K562 (cell line): ENCODE measurements at regions not wholly inside any gene's neighbourhood (a gene's known extent, or its start where the extent isn't known, plus 50 kb on each side); places are given as distances from the start of the nearest gene placed in this dataset.
"Not testable (repeated sequence)": the region's sequence is repeated elsewhere in the genome, so short reads cannot be mapped to it uniquely, and the experiment has no call there.

Experiments used
- ATAC-seq: fragments of 200-7000 bp; cut with Tn5 transposase; 3 replicates; pipeline ENCODE4 v1.9.1; 2020; ENCODE audit warnings: moderate library complexity
- BruUV-seq: library from RNA; stranded (reverse); fragments of 400-500 nt; replicated peaks from 2 replicates; lab custom pipeline; 2021; lab: Mats Ljungman, UMichigan
- CTCF ChIA-PET: fragments of 300-600 bp; formaldehyde crosslinking; extraction: SDS; loops from one replicate; lab custom pipeline; 2021; ENCODE audit warnings: low intra/inter-chr PET ratio; lab: Yijun Ruan, JAX
- POLR2A ChIA-PET: fragments of 300-600, 350-650 bp; sonication (Branson Sonifier 250); formaldehyde crosslinking; extraction: SDS; loops from one replicate; lab custom pipeline; 2021; ENCODE audit warnings: antibody characterized with exemption, inconsistent platforms; lab: Yijun Ruan, JAX
- DNase-seq, 4 experiments: peaks; one replicate each; pipeline versions ENCODE4 v3.0.0 to v3.0.0-alpha.2; 2011 to 2018; ENCODE audit warnings: low spot score in 3 of 4, mixed read lengths in 3 of 4; ENCODE audit errors: extremely low read depth in 1 of 4
- FAIRE-seq: peaks from 2 replicates; lab custom pipeline; 2011; peaks lifted over from hg19 to GRCh38; lab: Jason Lieb, UNC
- H2AFZ ChIP-seq: 2 replicates; pipeline ENCODE4 v1.6.0; 2011; ENCODE audit warnings: low read depth, low read length, control low read depth, inconsistent platforms
- H3K27ac ChIP-seq: fragments of 200-600 bp; 3 replicates; pipeline ENCODE4 v1.8.0; 2011; ENCODE audit warnings: low read depth, mild to moderate bottlenecking, control low read depth, inconsistent platforms, low read length, moderate library complexity, mixed read lengths; ENCODE audit errors: extremely low read depth
- H3K27me3 ChIP-seq, 2 experiments: fragments of 300-600 bp in 1 of 2; 2 replicates in 1 of 2; 3 replicates in 1 of 2; pipeline versions ENCODE4 v1.6.0 to v1.8.0; 2011; ENCODE audit warnings: inconsistent platforms in 2 of 2, low read length in 2 of 2, mild to moderate bottlenecking in 1 of 2, mixed read lengths in 1 of 2, moderate library complexity in 1 of 2; ENCODE audit not compliant: control insufficient read depth in 2 of 2, insufficient read depth in 2 of 2
- H3K36me3 ChIP-seq: fragments of 300-600 bp; 3 replicates; pipeline ENCODE4 v1.8.0; 2011; ENCODE audit warnings: mild to moderate bottlenecking, low read length, inconsistent platforms; ENCODE audit not compliant: control insufficient read depth, insufficient read depth
- H3K4me1 ChIP-seq, 2 experiments: fragments of 200-600 bp in 1 of 2; replicated peaks in 1 of 2; 2 replicates in 1 of 2; 3 replicates in 1 of 2; pipeline versions ENCODE4 v1.5.1 to v1.8.0; 2011; ENCODE audit warnings: inconsistent platforms in 2 of 2, low read length in 2 of 2, mild to moderate bottlenecking in 1 of 2, mixed read lengths in 1 of 2, moderate library complexity in 1 of 2; ENCODE audit not compliant: control insufficient read depth in 2 of 2, insufficient read depth in 2 of 2
- H3K4me2 ChIP-seq: 2 replicates; pipeline ENCODE4 v1.6.1; 2011; ENCODE audit warnings: low read length, control low read depth, inconsistent platforms, mixed read lengths; ENCODE audit not compliant: insufficient read depth
- H3K4me3 ChIP-seq: fragments of 200-600 bp; sonication (generic), shearing (Covaris generic); 2 replicates; pipeline ENCODE4 v1.5.1; 2016; ENCODE audit warnings: control low read depth, inconsistent platforms
- H3K79me2 ChIP-seq: fragments of 200-600 bp; 3 replicates; pipeline ENCODE4 v1.8.0; 2011; ENCODE audit warnings: low read length, inconsistent platforms; ENCODE audit not compliant: control insufficient read depth, insufficient read depth
- H3K9ac ChIP-seq, 2 experiments: 2 replicates each; pipeline versions ENCODE4 v1.6.0 to v1.6.1; 2011; ENCODE audit warnings: low read depth in 2 of 2, low read length in 2 of 2, control low read depth in 1 of 2, inconsistent platforms in 1 of 2, mild to moderate bottlenecking in 1 of 2, mixed read lengths in 1 of 2; ENCODE audit not compliant: insufficient read depth in 1 of 2
- H3K9me1 ChIP-seq: one replicate; pipeline ENCODE4 v1.6.0; 2011; ENCODE audit warnings: inconsistent platforms, mild to moderate bottlenecking, low read length, moderate library complexity; ENCODE audit not compliant: control insufficient read depth, insufficient read depth
- H3K9me3 ChIP-seq: replicated peaks from 2 replicates; pipeline ENCODE4 v1.5.1; 2011; ENCODE audit warnings: low read depth, low read length, inconsistent platforms; ENCODE audit not compliant: control insufficient read depth, insufficient read depth
- H4K20me1 ChIP-seq: replicated peaks from 2 replicates; pipeline ENCODE4 v1.6.1; 2011; ENCODE audit warnings: low read length, inconsistent platforms, mixed read lengths; ENCODE audit not compliant: control insufficient read depth, insufficient read depth
- CEBPB ChIP-seq: fragments of 450-650 bp; IDR thresholded peaks from 2 replicates; pipeline ENCODE4 v1.6.1; 2016; ENCODE audit warnings: missing genetic modification characterization, missing compliant biosample characterization
- DACH1 ChIP-seq: fragments of 450-650 bp; IDR thresholded peaks from 2 replicates; pipeline ENCODE4 v1.6.1; 2018; ENCODE audit not compliant: partially characterized antibody
- FOXK2 ChIP-seq, 2 experiments: fragments of 450-650 bp; IDR thresholded peaks in 1 of 2; conservative IDR thresholded peaks in 1 of 2; 2 replicates each; pipeline ENCODE4 v1.6.1; 2016; ENCODE audit warnings: low read depth in 2 of 2, mild to moderate bottlenecking in 1 of 2
- HINFP ChIP-seq: fragments of 450-650 bp; conservative IDR thresholded peaks from 2 replicates; pipeline ENCODE4 v1.6.1; 2016; ENCODE audit warnings: missing genetic modification characterization, low read depth, mild to moderate bottlenecking, control low read depth, missing compliant biosample characterization
- MAX ChIP-seq: sonication (generic); formaldehyde crosslinking; IDR thresholded peaks from 2 replicates; pipeline ENCODE4 v1.9.0; 2022; ENCODE audit warnings: mild to moderate bottlenecking, missing genetic modification reagents
- NEUROD1 ChIP-seq: fragments of 150-350 bp; IDR thresholded peaks from 2 replicates; pipeline ENCODE4 v1.6.1; 2014; ENCODE audit warnings: borderline replicate concordance, low read length, low read depth; ENCODE audit not compliant: partially characterized antibody
- ZNF124 ChIP-seq: sonication (generic); formaldehyde crosslinking; IDR thresholded peaks from 2 replicates; pipeline ENCODE4 v1.8.1; 2022; ENCODE audit warnings: missing genetic modification reagents
- ZNF436 ChIP-seq: fragments of 250-450, 450-650 bp; sonication (Bioruptor Pico); formaldehyde crosslinking; IDR thresholded peaks from 2 replicates; pipeline ENCODE4 v1.7.0; 2020; ENCODE audit warnings: mild to moderate bottlenecking
- WGBS: fragments of 100-300 bp; shearing (Covaris generic); methylation state at CpG from one replicate; pipeline ENCODE4 v1.1.6; 2016; ENCODE audit warnings: low coverage, mixed read lengths; ENCODE audit not compliant: insufficient coverage; ENCODE audit errors: missing lambda C conversion rate; 5-methylcytosine and 5-hydroxymethylcytosine counted together
- in situ Hi-C: fragments of 300-500 bp; cut with MboI; formaldehyde crosslinking; loops from 4 replicates; pipeline ENCODE4 v1.15.0; 2018; ENCODE audit warnings: inconsistent platforms, mixed read lengths
- intact Hi-C: fragments of 100-400 bp; cut with micrococcal nuclease; formaldehyde crosslinking; loops from 2 replicates; pipeline ENCODE4 v1.14.2; 2022

- H3K4me2 ChIP-seq, result not testable (repeated sequence)
Observed at GRCh38 chr15:34521802-34522485, 61.5 kb downstream of the GOLGA8B start.

GRCh38 chr15:34520566-34520965 lies 62.9 kb downstream of the GOLGA8B start:
- intact Hi-C loops, result loop anchor here (10.0 kb wide), 1 partner anchor 64 kb away; the partner anchor contains the start of gene GOLGA8B
- Histone ChIP-seq H3K4me3 (no peak overlapping the region), H2AFZ (no peak overlapping the region), H3K9ac (peak overlapping the region in 1 of 2 experiments; percentile 52; a peak in 2 of 4 replicates), H3K36me3 (no peaks in the 10 kb centered on the region)
- CTCF ChIA-PET, result no interaction called here
- POLR2A ChIA-PET, result interaction anchor here (1.0 kb wide), 1 partner anchor 27 kb away, joined by 3 read pairs; no protein-coding TSS in a partner anchor
- TF ChIP-seq ZNF436, result no peak
- no peak for TF ChIP-seq FOXK2 (conservative IDR thresholded peaks at IDR 0.05 in 1 of 2, IDR thresholded peaks at IDR 0.05 in 1 of 2; ENCODE audit: low read depth in 2 of 2)
- no peak for TF ChIP-seq MAX (CRISPR knock-in tag)
- no peak for TF ChIP-seq NEUROD1
- no peak for TF ChIP-seq DACH1
- TF ChIP-seq CEBPB, result no peak
- TF ChIP-seq ZNF124 (CRISPR knock-in tag), result no peak
- TF ChIP-seq HINFP (tag), result no peak
- TF ChIP-seq, all 486 proteins: peak for 0
- no peak overlapping the region for H3K4me2 ChIP-seq
- 20% methylated on average over 11 of the region's 11 CpGs for WGBS
- no peak for DNase-seq
- no peak overlapping the region for H3K27ac ChIP-seq
- peaks cover 3 to 4% of the 10 kb centered on the region in 2 experiments; a peak in 3 of 5 replicates for H3K4me1 ChIP-seq
- BruUV-seq, result no TSS peak
- no peaks in the 10 kb centered on the region for H4K20me1 ChIP-seq
- no peak for FAIRE-seq
- H3K9me1 ChIP-seq, result no peaks in the 10 kb centered on the region
- H3K9me3 ChIP-seq, result no peaks in the 10 kb centered on the region
- in situ Hi-C loops, result loop anchor here (10.0 kb wide), 1 partner anchor 64 kb away; the partner anchor contains the start of gene GOLGA8B
- ATAC-seq, result no peak
- no peaks in the 10 kb centered on the region for H3K79me2 ChIP-seq
- H3K27me3 ChIP-seq, result peaks cover 3 to 15% of the 10 kb centered on the region in 2 experiments; a peak in 3 of 5 replicates

More at GRCh38 chr15:34521802-34522485, 61.5 kb downstream of the GOLGA8B start:
- H3K36me3 ChIP-seq, H3K9me3 ChIP-seq, H3K4me3 ChIP-seq, DNase-seq, H3K79me2 ChIP-seq, H4K20me1 ChIP-seq, H3K4me1 ChIP-seq, CTCF ChIA-PET, H3K27ac ChIP-seq, FAIRE-seq, ATAC-seq, H3K9ac ChIP-seq, BruUV-seq, H2AFZ ChIP-seq, H3K9me1 ChIP-seq: not testable (repeated sequence)
- H3K27me3 ChIP-seq, result peaks cover 3 to 15% of the 10 kb centered on the region in 2 experiments; a peak in 3 of 5 replicates
- in situ Hi-C loops (loop anchor here (10.0 kb wide), 1 partner anchor 63 kb away; the partner anchor contains the start of gene GOLGA8B), intact Hi-C loops (loop anchor here (10.0 kb wide), 1 partner anchor 63 kb away; the partner anchor contains the start of gene GOLGA8B)
- WGBS, result 13% methylated on average over 1 of the region's 10 CpGs
- POLR2A ChIA-PET, result interaction anchor here (0.6 kb wide), 1 partner anchor 194 kb away, joined by 4 read pairs; no protein-coding TSS in a partner anchor
